A673 (cell line): ENCODE measurements at regions not wholly inside any gene's neighbourhood (a gene's known extent, or its start where the extent isn't known, plus 50 kb on each side); places are given as distances from the start of the nearest gene placed in this dataset.

Source experiments
- BruUV-seq: library from RNA; stranded (reverse); fragments of 400-500 nt; replicated peaks from 2 replicates; lab custom pipeline; 2021; lab: Mats Ljungman, UMichigan
- CTCF ChIA-PET: fragments of 300-600 bp; sonication (Branson Sonifier 250); formaldehyde crosslinking; loops from one replicate; lab custom pipeline; 2022; ENCODE audit warnings: antibody characterized with exemption; lab: Charles Lee
- POLR2A ChIA-PET: fragments of 300-600 bp; sonication (Branson Sonifier 250); formaldehyde crosslinking; loops from one replicate; lab custom pipeline; 2022; ENCODE audit warnings: antibody characterized with exemption; ENCODE audit not compliant: low non-redundant PET; lab: Charles Lee
- DNase-seq: peaks from one replicate; pipeline ENCODE4 v3.0.0-alpha.2; 2015; ENCODE audit warnings: low spot score
- H3K27ac ChIP-seq: fragments of 200-600 bp; sonication (generic); 2 replicates; pipeline ENCODE4 v1.5.1; 2016; ENCODE audit warnings: mixed run types, low read depth, mild to moderate bottlenecking, mixed read lengths, antibody characterized with exemption, low read length; ENCODE audit not compliant: poor library complexity, severe bottlenecking
- H3K27me3 ChIP-seq: fragments of 200-600 bp; sonication (generic); replicated peaks from 2 replicates; pipeline ENCODE4 v1.6.1; 2017; ENCODE audit warnings: mixed run types, low read depth, mild to moderate bottlenecking, mixed read lengths, antibody characterized with exemption, low read length; ENCODE audit not compliant: insufficient read depth, poor library complexity
- H3K36me3 ChIP-seq: fragments of 200-600 bp; sonication (generic); 2 replicates; pipeline ENCODE4 v1.6.1; 2016; ENCODE audit warnings: mixed run types, mild to moderate bottlenecking, mixed read lengths, antibody characterized with exemption, low read length; ENCODE audit not compliant: insufficient read depth, poor library complexity, severe bottlenecking
- H3K4me1 ChIP-seq: fragments of 200-600 bp; sonication (generic); 2 replicates; pipeline ENCODE4 v1.6.1; 2017; ENCODE audit warnings: mixed run types, mild to moderate bottlenecking, mixed read lengths, antibody characterized with exemption, low read length; ENCODE audit not compliant: insufficient read depth, poor library complexity, severe bottlenecking
- H3K4me3 ChIP-seq: fragments of 200-600 bp; sonication (generic); 2 replicates; pipeline ENCODE4 v1.5.1; 2016; ENCODE audit warnings: low read depth, mixed run types, mild to moderate bottlenecking, mixed read lengths, low read length; ENCODE audit not compliant: poor library complexity, severe bottlenecking
- H3K9me3 ChIP-seq: fragments of 200-600 bp; sonication (generic); 2 replicates; pipeline ENCODE4 v1.6.1; 2016; ENCODE audit warnings: mixed run types, low read depth, mild to moderate bottlenecking, mixed read lengths, antibody characterized with exemption, low read length; ENCODE audit not compliant: poor library complexity, severe bottlenecking
- EZH2 ChIP-seq: fragments of 200-600 bp; sonication (generic); IDR thresholded peaks from 2 replicates; pipeline ENCODE4 v1.6.1; 2017; ENCODE audit warnings: borderline replicate concordance, low read depth, mild to moderate bottlenecking, mixed read lengths, antibody characterized with exemption, low read length; ENCODE audit not compliant: poor library complexity, severe bottlenecking
- intact Hi-C: fragments of 100-400 bp; cut with micrococcal nuclease; formaldehyde crosslinking; loops from one replicate; pipeline ENCODE4 v1.10.0; 2022; ENCODE audit not compliant: unreplicated experiment
- TF ChIP-seq, protein P1 (sequence below): fragments of 300-800, 200-600 bp; sonication (generic); conservative IDR thresholded peaks from 2 replicates; pipeline ENCODE4 v1.5.1; 2017; ENCODE audit warnings: low read depth, mild to moderate bottlenecking, antibody characterized with exemption, low read length, moderate library complexity, mixed read lengths

GRCh38 chr21:38922474-38923235, 116.9 kb downstream of the ETS2 start:
- Histone ChIP-seq H3K27ac (no peak overlapping the region), H3K36me3 (no peaks in the 10 kb centered on the region), H3K27me3 (no peaks in the 10 kb centered on the region), H3K4me3 (no peak overlapping the region), H3K9me3 (no peaks in the 10 kb centered on the region), H3K4me1 (no peaks in the 10 kb centered on the region)
- ChIA-PET POLR2A (no interaction called here), CTCF (no interaction called here)
- BruUV-seq: no TSS peak
- no peak for TF ChIP-seq EZH2
- TF ChIP-seq, protein P1, sequence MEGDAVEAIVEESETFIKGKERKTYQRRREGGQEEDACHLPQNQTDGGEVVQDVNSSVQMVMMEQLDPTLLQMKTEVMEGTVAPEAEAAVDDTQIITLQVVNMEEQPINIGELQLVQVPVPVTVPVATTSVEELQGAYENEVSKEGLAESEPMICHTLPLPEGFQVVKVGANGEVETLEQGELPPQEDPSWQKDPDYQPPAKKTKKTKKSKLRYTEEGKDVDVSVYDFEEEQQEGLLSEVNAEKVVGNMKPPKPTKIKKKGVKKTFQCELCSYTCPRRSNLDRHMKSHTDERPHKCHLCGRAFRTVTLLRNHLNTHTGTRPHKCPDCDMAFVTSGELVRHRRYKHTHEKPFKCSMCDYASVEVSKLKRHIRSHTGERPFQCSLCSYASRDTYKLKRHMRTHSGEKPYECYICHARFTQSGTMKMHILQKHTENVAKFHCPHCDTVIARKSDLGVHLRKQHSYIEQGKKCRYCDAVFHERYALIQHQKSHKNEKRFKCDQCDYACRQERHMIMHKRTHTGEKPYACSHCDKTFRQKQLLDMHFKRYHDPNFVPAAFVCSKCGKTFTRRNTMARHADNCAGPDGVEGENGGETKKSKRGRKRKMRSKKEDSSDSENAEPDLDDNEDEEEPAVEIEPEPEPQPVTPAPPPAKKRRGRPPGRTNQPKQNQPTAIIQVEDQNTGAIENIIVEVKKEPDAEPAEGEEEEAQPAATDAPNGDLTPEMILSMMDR: no peak
- intact Hi-C loops: no loop called here
- DNase-seq: no peak

- Histone ChIP-seq H3K9me3 (no peaks in the 10 kb centered on the region), H3K4me1 (no peaks in the 10 kb centered on the region), H3K27ac (no peak overlapping the region), H3K36me3 (no peaks in the 10 kb centered on the region), H3K27me3 (no peaks in the 10 kb centered on the region), H3K4me3 (no peak overlapping the region)
- ChIA-PET CTCF (no interaction called here), POLR2A (no interaction called here)
- no TSS peak for BruUV-seq
- DNase-seq: no peak
- intact Hi-C loops: no loop called here
- TF ChIP-seq, protein P1: no peak
- no peak for TF ChIP-seq EZH2
Measured at GRCh38 chr21:38921511-38922251, 116.0 kb downstream of the ETS2 start.

DNA sequence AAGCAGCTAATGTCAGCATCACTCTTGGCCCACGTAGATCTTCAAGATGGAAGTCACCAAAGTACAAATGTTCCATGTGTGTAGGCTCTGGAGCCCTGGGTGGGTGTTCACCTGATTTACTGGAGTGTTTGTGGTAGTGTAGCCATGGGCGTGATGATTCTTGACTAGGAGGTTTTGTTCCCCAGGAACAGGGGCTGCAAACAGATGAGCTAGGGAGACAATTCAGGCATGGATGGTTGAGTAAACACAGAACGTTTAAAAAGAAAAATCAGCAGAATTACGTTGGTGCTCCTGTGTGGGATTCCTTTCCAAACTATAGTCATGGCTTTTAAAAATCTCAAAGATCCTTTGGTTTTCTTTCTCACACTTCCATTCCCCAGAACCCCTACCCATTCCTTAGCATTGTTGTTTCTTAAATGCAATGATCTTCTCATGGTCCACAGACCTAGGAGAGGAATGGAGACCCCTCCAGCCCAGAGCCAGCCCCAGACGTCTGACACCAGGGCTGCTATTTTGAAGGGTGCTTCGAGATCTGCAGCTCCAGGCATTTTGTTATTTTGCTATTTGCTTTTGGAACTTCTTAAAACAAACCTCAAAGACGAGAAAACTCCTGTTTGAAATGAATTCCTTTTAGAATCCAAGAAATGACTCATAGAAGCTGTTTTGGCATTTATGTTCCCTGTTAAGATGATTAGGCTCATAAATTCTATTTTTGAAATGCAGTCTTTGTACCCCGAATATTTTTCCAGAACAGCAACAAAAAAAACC, 115.1 kb downstream of the ETS2 start:
- Histone ChIP-seq H3K27me3 (no peaks in the 10 kb centered on the region), H3K36me3 (no peaks in the 10 kb centered on the region), H3K4me1 (no peaks in the 10 kb centered on the region), H3K4me3 (no peak overlapping the region), H3K9me3 (no peaks in the 10 kb centered on the region), H3K27ac (no peak overlapping the region)
- DNase-seq: no peak
- ChIA-PET CTCF (no interaction called here), POLR2A (no interaction called here)
- TF ChIP-seq, protein P1: no peak
- no peak for TF ChIP-seq EZH2
- no TSS peak for BruUV-seq
- intact Hi-C loops: no loop called here
